IPS DF 6.9 (cell line): ENCODE measurements at regions not wholly inside any gene's neighbourhood (a gene's known extent, or its start where the extent isn't known, plus 50 kb on each side); places are given as distances from the start of the nearest gene placed in this dataset.

Experiments
- DNase-seq: peaks from one replicate; pipeline ENCODE4 v3.0.0-alpha.2; 2013; ENCODE audit warnings: low read depth, low spot score
- H3K27ac ChIP-seq: one replicate; pipeline ENCODE4 v1.5.1; 2013; ENCODE audit warnings: low read length, control low read depth
- H3K27me3 ChIP-seq: 2 replicates; pipeline ENCODE4 v1.6.1; 2013; ENCODE audit warnings: mild to moderate bottlenecking, low read length; ENCODE audit not compliant: control insufficient read depth, insufficient read depth
- H3K36me3 ChIP-seq: 2 replicates; pipeline ENCODE4 v1.6.1; 2013; ENCODE audit warnings: low read length; ENCODE audit not compliant: control insufficient read depth, insufficient read depth
- H3K4me1 ChIP-seq: 2 replicates; pipeline ENCODE4 v1.6.1; 2013; ENCODE audit warnings: low read length; ENCODE audit not compliant: control insufficient read depth, insufficient read depth
- H3K4me3 ChIP-seq: 2 replicates; pipeline ENCODE4 v1.5.1; 2013; ENCODE audit warnings: mild to moderate bottlenecking, low read length
- H3K9me3 ChIP-seq: 2 replicates; pipeline ENCODE4 v1.6.1; 2013; ENCODE audit warnings: low read length, inconsistent platforms; ENCODE audit not compliant: control insufficient read depth, insufficient read depth
- WGBS: extraction: QIAGEN DNeasy Blood & Tissue Kit; methylation state at CpG from one replicate; pipeline ENCODE4 v1.1.7; 2013; ENCODE audit warnings: mixed read lengths, missing lambda C conversion rate; ENCODE audit not compliant: insufficient read length, insufficient coverage; 5-methylcytosine and 5-hydroxymethylcytosine counted together

- no CpG with 5 or more reads among the region's 5 CpGs for WGBS
- Histone ChIP-seq H3K4me3 (no peak overlapping the region), H3K9me3 (no peaks in the 10 kb centered on the region), H3K36me3 (no peaks in the 10 kb centered on the region), H3K4me1 (peaks cover 2% of the 10 kb centered on the region; the same call in 1 of the 2 replicates), H3K27me3 (no peaks in the 10 kb centered on the region), H3K27ac (no peak overlapping the region)
- DNase-seq: no peak
Observed at GRCh38 chr6:110041830-110042229, 63.7 kb downstream of the GPR6 start.

- Histone ChIP-seq H3K27ac (no peak overlapping the region), H3K36me3 (no peaks in the 10 kb centered on the region), H3K4me3 (no peak overlapping the region), H3K4me1 (peaks cover 2% of the 10 kb centered on the region; the same call in 1 of the 2 replicates), H3K9me3 (no peaks in the 10 kb centered on the region), H3K27me3 (no peaks in the 10 kb centered on the region)
- DNase-seq: no peak
- no CpG with 5 or more reads among the region's 9 CpGs for WGBS
Observed at GRCh38 chr6:110042670-110043296, 64.7 kb downstream of the GPR6 start.

- Histone ChIP-seq H3K27me3 (no peaks in the 10 kb centered on the region), H3K4me1 (peaks cover 2% of the 10 kb centered on the region; the same call in 1 of the 2 replicates), H3K36me3 (no peaks in the 10 kb centered on the region), H3K27ac (no peak overlapping the region), H3K4me3 (no peak overlapping the region), H3K9me3 (no peaks in the 10 kb centered on the region)
- DNase-seq: no peak
- WGBS: no CpG with 5 or more reads among the region's 6 CpGs
Observed at GRCh38 chr6:110043366-110043994, 65.4 kb downstream of the GPR6 start.

GRCh38 chr6:110044096-110044495, 66.0 kb downstream of the GPR6 start:
- WGBS: no CpG with 5 or more reads among the region's 6 CpGs
- DNase-seq: no peak
- Histone ChIP-seq H3K27me3 (no peaks in the 10 kb centered on the region), H3K4me1 (peaks cover 2% of the 10 kb centered on the region; the same call in 1 of the 2 replicates), H3K4me3 (no peak overlapping the region), H3K36me3 (no peaks in the 10 kb centered on the region), H3K27ac (no peak overlapping the region), H3K9me3 (no peaks in the 10 kb centered on the region)

- no peaks in the 10 kb centered on the region for H3K9me3 ChIP-seq
- no peaks in the 10 kb centered on the region for H3K27me3 ChIP-seq
- no peak for DNase-seq
- WGBS: no CpG with 5 or more reads among the region's 3 CpGs
- no peak overlapping the region for H3K27ac ChIP-seq
- H3K4me3 ChIP-seq: no peak overlapping the region
- H3K36me3 ChIP-seq: no peaks in the 10 kb centered on the region
- peaks cover 2% of the 10 kb centered on the region; the same call in 1 of the 2 replicates for H3K4me1 ChIP-seq
Observed at GRCh38 chr6:110044622-110045021, 66.5 kb downstream of the GPR6 start.

- no peaks in the 10 kb centered on the region for H3K9me3 ChIP-seq
- WGBS: no CpG with 5 or more reads among the region's 4 CpGs
- H3K27ac ChIP-seq: no peak overlapping the region
- H3K27me3 ChIP-seq: no peaks in the 10 kb centered on the region
- no peaks in the 10 kb centered on the region for H3K36me3 ChIP-seq
- no peaks in the 10 kb centered on the region for H3K4me1 ChIP-seq
- DNase-seq: no peak
- H3K4me3 ChIP-seq: no peak overlapping the region
Observed at GRCh38 chr6:110048221-110048875, 70.2 kb downstream of the GPR6 start.

- no peaks in the 10 kb centered on the region for H3K27me3 ChIP-seq
- no peak overlapping the region for H3K27ac ChIP-seq
- WGBS: no CpG with 5 or more reads among the region's 11 CpGs
- no peak overlapping the region for H3K4me3 ChIP-seq
- H3K9me3 ChIP-seq: no peaks in the 10 kb centered on the region
- DNase-seq: no peak
- H3K4me1 ChIP-seq: no peaks in the 10 kb centered on the region
- H3K36me3 ChIP-seq: no peaks in the 10 kb centered on the region
Observed at GRCh38 chr6:110049696-110050439, 71.8 kb downstream of the GPR6 start.
